ENCODE measurements at regions not wholly inside any gene's neighbourhood (a gene's known extent, or its start where the extent isn't known, plus 50 kb on each side); places are given as distances from the start of the nearest gene placed in this dataset.

- DNase-seq: no peak
These were observed 147.9 kb upstream of the CBLN2 start for GRCh38 chr18:72692086-72692485.

DNA sequence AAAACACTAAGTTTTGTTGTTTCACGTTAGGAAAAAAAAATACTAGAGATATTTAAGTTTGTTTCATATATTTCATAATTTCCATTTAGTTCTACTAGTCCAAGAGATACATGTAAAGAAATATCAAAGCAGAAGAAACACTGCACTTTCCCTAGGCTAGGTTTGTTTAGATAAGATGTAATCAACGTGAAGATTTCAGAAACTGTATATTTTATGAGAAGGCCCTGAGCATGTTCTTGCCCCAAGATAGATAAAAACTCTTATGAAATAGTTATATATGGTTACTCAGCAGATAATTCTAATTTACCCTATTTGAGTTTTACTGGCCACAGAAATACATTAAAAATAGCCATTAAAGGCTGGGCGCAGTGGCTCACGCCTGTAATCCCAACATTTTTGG is 143.6 kb upstream of the CBLN2 start:
- DNase-seq: no peak

DNA sequence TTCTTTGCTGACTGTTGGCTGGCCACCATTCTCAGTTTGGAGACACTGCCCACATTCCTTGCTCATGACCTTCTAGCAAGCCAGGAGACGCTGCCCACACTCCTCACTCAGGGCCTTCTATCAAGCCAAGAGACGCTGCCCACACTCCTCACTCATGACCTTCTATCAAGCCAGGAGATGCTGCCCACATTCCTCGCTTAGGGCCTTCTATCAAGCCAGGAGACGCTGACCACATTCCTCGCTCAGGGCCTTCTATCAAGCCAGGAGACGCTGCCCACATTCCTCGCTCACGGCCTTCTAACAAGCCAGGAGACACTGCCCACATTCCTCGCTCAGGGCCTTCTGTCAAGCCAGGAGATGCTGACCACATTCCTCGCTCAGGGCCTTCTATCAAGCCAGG is 131.3 kb upstream of the CBLN2 start:
- DNase-seq: no peak

DNA sequence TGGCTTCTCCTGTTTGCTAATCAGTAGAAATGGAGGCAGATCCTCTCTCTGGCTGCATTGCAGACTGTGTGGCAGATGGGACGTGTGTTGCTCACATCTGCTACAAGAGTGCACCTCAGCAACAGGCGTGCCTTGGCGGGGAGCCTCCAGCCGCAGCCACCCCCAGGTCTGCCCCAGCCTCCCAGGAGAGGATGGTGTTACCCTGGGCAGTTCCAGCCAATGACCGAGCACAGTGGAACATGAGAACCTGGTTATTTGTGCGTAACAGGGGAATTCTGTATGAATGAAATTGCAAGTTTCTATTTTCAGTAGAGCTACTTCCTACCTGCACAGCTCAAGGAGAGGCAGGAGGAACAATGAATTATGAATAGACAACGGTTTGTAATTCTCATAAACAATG is 130.6 kb upstream of the CBLN2 start:
- no peak for DNase-seq

DNA sequence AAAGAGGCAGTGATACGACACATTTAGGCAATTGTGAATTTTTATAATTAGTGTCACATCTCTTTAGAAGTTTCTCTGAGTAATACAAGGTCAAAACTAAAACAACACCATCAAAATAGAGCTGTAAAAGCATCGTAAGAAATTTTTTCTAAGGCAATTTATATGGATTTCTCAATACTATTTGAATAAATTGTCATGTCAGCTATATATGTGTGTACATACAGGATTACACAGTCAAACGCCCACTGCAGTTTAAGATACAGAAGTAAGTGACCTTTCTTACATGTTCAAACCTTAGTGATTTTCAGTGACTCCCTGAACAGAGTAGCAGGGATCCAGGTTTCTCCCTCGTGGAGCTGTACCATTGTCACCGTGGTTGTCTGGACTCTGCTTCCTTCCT is 129.1 kb upstream of the CBLN2 start:
- no peak for DNase-seq

GRCh38 chr18:72672364-72673184 is 128.4 kb upstream of the CBLN2 start:
- DNase-seq: no peak

DNA sequence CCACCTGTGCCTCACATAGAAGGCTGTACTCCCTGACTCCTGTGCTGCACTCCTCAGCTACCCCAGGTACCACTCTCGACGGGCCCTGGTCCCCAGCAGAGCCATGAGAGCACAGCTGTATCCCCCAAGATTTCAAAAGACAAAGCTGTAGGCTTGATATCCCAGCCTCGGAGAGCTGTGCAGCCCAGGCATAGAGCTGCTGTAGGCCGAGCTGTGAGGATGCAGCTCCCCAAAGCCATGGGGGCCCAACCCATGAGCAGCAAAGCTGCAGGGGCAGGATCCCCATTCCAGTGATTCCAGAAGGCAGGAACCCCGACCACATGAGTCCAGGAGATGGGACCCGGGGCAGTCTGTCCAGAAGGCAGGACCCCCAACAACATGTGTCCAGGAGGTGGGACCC is 123.8 kb upstream of the CBLN2 start:
- no peak for DNase-seq

GRCh38 chr18:72652990-72653593 is 109.0 kb upstream of the CBLN2 start:
- peak; percentile 60 for DNase-seq

GRCh38 chr18:72651033-72651432 is 106.9 kb upstream of the CBLN2 start:
- no peak for DNase-seq

GRCh38 chr18:72648481-72648960 is 104.4 kb upstream of the CBLN2 start:
- DNase-seq: no peak

DNA sequence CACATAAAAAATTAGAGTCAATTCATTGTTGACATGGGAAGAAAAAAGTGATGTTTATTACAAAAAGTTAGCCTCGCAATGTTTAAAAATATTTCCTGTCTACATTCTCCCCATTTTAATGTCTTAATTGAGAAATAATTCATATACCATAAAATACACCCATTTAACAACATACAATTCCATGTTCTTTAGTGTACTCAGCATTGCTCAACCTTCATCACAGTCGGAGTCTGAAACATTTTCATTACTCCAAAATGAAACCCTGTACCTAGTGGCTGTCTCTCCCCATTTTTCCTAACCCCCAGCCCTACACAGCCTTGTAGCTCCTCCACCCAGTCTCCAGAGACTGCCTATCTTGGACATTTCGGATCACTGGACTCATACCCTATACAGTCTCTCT is 103.9 kb upstream of the CBLN2 start:
- no peak for DNase-seq

GRCh38 chr18:72640557-72640956 is 96.4 kb upstream of the CBLN2 start:
- no peak for DNase-seq

GRCh38 chr18:72638376-72638775 is 94.2 kb upstream of the CBLN2 start:
- no peak for DNase-seq

DNA sequence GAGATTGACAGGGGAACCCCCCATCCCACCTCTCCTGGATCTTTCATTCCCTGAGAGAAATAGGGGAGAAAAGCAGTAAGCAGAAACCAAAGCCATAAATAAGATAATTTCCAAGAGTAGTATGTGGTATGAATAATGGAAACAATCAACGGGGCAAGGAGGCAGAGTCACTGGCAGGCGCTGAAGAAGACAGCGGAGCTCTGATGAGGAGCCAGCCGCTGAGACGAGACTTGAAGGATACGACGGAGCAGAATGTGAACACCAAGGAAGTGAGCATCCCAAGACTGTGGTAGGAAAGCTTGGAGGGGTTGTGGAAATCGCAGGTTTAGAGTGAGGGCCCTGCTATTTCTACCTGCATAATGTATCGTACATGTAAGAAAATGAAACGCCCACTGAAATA is 93.6 kb upstream of the CBLN2 start:
- no peak for DNase-seq

GRCh38 chr18:72637299-72637698 is 93.2 kb upstream of the CBLN2 start:
- DNase-seq: no peak

DNA sequence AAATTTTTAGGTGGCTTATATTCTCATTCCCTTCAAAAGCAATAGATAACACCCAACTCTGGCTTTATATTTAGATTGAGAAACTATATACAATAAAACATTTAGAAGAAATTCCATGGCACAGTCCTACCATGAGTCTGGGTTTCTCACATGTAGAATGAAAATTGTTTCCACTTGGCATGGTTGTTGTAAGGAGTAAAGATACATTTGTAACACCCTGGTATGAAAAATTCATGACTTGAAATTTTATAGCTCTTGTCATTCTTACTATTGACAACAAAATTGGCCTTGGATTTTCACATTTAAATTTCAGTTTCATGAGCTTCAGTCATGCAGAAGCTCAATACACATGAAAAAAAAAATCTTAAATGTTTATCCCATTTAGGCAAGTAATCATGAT is 92.5 kb upstream of the CBLN2 start:
- DNase-seq: no peak

DNA sequence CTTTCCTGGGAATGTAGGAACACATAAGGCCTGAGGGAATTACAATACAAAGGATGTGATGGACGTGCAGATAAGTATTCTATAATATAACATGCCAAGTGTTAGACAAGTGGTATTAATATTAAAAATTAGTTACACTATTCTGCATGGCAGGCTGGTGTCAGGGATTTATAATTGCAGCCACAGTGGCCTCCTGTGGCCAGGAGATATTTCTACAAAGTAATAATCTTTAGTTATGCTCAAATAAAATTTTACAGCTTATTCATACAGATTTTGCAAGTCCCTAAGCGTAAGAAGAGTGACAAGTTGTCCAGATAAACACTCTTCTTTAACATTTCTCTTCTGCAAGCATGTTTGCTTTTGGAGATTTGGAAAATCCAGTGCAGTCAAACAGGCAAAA is 90.4 kb upstream of the CBLN2 start:
- DNase-seq: no peak

GRCh38 chr18:72630991-72631390 is 86.8 kb upstream of the CBLN2 start:
- no peak for DNase-seq

- no peak for DNase-seq
These were observed 79.3 kb upstream of the CBLN2 start for GRCh38 chr18:72623444-72623843.

DNA sequence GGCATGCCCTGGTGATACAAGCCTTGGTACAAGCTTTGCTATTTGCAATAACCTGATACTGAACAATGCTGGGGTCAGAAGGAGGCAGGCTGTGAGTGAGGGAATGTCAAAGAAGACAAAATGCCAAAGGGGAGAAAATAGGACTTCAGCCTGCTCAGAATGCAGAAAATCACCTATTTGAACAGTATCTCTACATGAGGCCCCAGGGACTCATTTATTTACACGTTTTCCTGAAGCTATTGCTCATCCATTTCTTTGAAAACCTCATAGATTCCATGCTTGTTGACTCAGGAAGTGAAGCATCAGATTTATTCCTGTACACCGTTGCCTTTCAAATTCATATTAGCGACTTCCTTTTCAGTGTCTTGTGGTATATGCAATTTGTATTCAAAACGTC is 69.4 kb upstream of the CBLN2 start:
- DNase-seq: no peak

GRCh38 chr18:72612894-72613533 is 68.9 kb upstream of the CBLN2 start:
- DNase-seq: no peak

DNA sequence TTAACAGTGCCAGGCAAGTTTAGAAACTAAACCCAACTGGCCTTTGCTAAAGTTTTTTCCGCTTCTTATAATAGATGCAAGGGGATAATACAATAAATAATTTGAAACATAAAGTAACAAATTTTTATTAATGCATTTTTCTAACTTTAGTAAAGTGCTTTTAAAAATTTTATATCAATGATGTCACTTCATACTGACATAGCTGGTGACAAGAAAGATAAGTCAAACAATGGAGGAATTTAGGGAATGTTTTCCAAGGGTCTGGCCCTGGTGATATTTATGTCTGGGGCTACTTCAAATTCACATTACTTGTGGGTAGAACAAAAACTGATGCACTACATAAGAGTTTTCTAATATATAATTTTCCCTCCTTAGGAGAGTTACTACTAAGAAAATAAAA is 61.2 kb upstream of the CBLN2 start:
- DNase-seq: no peak

GRCh38 chr18:72601944-72602343 is 57.8 kb upstream of the CBLN2 start:
- DNase-seq: no peak

- no peak for DNase-seq
These were observed 57.3 kb upstream of the CBLN2 start for GRCh38 chr18:72601481-72601880.

Measured in stimulated activated CD8-positive, alpha-beta memory T cell treated with anti-CD3 and anti-CD28 coated beads, Interleukin-4, amount 100 ng/mL, for 48 hours (primary cell).